ENCODE measurements at regions not wholly inside any gene's neighbourhood (a gene's known extent, or its start where the extent isn't known, plus 50 kb on each side); places are given as distances from the start of the nearest gene placed in this dataset.

GRCh38 chr6:88512951-88513350 is 346.8 kb upstream of the CNR1 start:
- TF ChIP-seq EZH2 (IDR thresholded peaks at IDR 0.05; ENCODE audit: insufficient read depth, poor library complexity, severe bottlenecking) (no peak), EZH2phosphoT487 (IDR thresholded peaks at IDR 0.05; ENCODE audit: insufficient read depth, low read depth) (no peak)
